ENCODE measurements at regions not wholly inside any gene's neighbourhood (a gene's known extent, or its start where the extent isn't known, plus 50 kb on each side); places are given as distances from the start of the nearest gene placed in this dataset.

GRCh38 chr14:73800970-73801515 is 50.6 kb upstream of the PTGR2 start:
- no peak for DNase-seq

GRCh38 chr14:73797543-73798265 is 53.9 kb upstream of the PTGR2 start:
- no peak for DNase-seq

DNA sequence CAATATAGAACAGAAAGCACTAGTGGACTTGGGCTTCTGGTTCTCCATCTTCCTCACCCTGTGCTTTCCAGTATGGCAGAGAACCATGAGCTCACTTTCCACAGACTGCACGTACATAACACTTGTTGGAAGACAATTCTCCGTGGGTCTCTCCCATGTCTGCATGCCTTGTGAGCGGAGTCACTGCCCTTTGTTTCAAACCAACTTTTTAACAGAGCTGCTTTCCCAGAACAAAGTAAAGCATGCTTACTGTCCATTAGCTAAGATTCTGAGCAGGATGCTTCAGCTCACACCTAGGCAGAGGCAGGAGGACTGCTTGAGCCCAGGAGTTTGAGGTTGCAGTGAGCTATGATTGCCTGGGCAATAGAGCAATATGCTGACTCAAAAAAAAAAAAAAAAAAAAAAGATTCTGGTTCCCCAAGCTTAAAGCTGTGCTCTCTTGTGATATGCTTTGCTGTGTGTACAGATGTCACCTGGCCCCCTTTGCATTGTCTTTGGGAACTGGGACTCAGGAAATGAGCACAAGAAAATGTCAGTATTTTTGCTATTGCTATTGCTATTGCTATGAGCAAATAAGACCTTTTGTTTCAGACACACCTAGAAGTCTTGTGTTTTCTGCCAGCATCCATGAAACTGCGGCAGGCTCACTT is 54.6 kb upstream of the PTGR2 start:
- no peak for DNase-seq

DNA sequence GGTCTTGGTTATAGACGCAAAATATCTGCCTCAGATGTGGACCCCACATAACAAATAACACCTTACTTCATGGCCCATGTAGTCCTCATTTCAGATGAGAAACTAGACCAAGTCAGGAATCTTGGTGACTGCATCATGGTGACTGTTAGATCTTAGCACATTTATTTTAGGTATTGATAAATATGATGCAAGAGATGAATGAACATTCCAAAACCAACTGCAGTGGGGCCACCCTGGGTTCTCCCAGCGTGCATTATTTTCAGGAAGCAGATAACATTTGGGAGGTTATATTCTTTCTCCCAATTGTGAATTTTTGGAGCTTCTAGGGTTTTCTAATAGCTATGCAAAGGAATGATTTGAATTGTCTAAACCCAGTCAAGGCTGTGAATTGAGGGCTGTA is 55.2 kb upstream of the PTGR2 start:
- no peak for DNase-seq

GRCh38 chr14:73795974-73796373 is 55.7 kb upstream of the PTGR2 start:
- DNase-seq, result no peak

GRCh38 chr14:73795466-73795865 is 56.2 kb upstream of the PTGR2 start:
- no peak for DNase-seq

DNA sequence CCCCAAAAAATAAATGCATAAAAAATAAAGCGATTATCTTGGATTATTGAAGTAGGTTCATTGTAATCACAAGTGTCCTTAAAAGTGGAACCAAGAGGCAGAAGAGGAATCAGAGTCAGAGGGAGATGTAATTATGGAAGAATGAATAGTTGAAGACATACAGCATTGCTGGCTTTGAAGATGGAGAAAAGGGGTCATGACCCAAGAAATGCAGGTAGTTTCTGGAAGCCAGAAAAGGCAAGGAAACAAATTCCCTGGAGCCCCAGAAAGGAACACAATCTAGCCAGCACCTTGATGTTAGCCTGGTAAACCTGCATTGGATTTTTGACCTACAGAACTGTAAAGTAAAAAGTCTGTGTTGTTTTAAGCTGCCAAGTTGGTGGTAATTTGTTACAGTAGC is 57.5 kb upstream of the PTGR2 start:
- no peak for DNase-seq

DNA sequence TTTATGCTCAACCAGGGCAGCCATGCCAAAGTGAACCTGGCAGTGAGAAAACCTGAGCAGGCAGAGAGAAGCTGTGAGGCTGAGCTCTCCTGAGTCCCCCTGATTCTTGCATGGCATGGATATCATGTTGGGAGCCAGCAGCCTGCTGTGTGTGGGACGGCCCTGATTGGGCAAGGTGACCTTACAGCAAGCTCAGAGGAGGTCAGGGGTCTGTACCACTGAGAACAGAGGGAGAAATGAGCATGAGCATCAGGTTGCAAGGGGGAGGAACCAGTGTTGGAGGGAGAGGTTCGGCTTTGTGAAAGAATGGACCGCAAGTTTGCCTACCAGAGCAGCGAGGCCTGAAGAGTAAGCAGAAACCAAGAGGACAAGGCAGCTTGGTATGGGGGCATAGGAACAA is 59.1 kb upstream of the PTGR2 start:
- DNase-seq, result no peak

GRCh38 chr14:73789989-73790581 is 61.5 kb upstream of the PTGR2 start:
- no peak for DNase-seq

- DNase-seq, result no peak
Measured at GRCh38 chr14:73788701-73789551, 62.7 kb upstream of the PTGR2 start.

GRCh38 chr14:73788317-73788598 is 63.4 kb upstream of the PTGR2 start:
- no peak for DNase-seq

GRCh38 chr14:73787486-73788316 is 63.9 kb upstream of the PTGR2 start:
- peak; percentile 14 for DNase-seq

DNA sequence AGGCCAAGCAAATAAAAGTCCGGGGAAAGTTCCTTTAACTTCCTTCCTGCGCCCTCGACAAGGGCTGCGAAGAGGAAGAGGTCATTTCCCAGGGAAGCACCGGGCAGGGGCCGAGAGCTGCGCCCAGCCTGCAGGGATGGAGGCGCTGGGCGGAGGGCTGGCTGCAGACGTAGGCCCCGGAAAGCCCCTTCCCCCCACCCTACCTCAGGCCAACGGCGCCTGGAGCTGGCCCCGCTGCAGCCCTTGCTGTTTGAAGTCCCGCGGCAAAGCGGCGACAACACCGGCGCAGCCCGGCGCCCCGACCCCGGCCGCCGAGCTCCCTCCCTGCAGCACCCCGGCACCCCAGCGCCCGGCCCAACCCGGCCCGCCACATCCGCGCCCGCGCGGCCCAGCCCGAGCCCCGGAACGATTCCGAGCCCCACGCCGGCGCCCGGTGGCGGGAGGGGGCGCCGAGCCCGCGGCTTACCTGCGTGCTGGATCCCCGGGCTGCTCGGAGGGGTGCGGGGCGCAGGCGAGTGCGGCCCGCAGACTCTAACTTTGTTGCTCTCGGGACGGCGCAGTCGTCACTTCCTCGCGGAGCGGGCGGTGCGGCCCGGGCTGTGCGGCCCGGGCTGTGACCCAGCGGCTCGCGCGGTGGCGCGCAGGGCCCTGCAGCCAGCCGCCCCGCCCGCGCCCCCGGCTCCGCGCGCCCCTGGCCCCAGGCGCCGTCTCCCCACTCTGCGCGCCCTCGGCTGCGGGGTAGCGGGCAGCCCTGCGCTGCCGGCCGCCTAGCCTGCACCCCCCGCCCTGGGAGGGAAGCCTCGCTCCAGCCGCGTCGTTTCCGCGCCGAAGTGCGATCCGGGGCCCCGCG is 64.8 kb upstream of the PTGR2 start:
- DNase-seq, result peak; percentile 24

GRCh38 chr14:73785834-73786635 is 65.6 kb upstream of the PTGR2 start:
- DNase-seq, result peak; percentile 34

DNA sequence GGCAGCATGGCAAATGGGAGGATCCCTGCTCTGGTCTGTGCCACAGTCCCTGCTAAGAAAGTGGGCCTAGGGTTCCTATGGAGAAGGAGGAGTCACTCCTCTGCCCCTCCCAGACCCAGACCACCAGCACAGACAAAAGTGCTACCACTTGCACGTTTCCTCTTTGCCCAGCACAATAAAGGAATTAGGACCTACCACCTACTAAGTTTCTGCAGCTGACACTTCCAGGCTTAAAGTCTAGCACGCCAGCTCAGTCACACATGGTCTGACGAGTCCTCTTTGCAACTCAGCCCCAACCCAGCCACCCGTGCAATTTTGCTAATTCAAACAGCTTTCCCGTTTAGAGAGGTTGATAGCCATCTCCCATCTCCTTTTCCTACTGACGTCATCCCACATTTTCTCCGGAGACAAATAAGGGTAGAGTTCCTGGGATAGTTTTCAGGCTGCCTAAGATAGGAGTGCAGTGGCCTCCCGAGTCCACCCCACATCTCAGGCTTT is 66.2 kb upstream of the PTGR2 start:
- peak; percentile 68 for DNase-seq

DNA sequence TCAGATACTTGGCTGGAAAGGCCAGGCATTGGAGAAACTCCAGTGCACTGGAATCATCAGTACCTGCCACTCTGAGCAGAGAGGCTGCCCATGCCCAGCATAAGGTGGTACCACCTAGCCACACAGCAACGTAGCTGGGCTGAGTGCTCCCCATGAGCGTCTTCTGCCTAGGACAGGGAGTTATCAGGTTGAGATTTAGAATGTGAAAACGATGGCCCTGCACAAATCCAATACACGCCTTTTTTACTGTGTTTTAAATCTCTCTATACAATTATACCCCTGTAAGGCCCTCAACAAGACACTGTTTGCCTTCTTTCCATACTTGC is 66.7 kb upstream of the PTGR2 start:
- no peak for DNase-seq

- DNase-seq, result no peak
Measured at GRCh38 chr14:73784181-73784987, 67.2 kb upstream of the PTGR2 start.

GRCh38 chr14:73783107-73783727 is 68.4 kb upstream of the PTGR2 start:
- DNase-seq, result no peak

GRCh38 chr14:73782623-73783022 is 68.4 kb upstream of the PNMA1 start:
- DNase-seq, result no peak
